Kidney glomerular epithelial cell (primary cell): ENCODE measurements at regions not wholly inside any gene's neighbourhood (a gene's known extent, or its start where the extent isn't known, plus 50 kb on each side); places are given as distances from the start of the nearest gene placed in this dataset.
"Not testable (repeated sequence)": the region's sequence is repeated elsewhere in the genome, so short reads cannot be mapped to it uniquely, and the experiment has no call there.

ENCODE experiments used
- DNase-seq: peaks from one replicate; lab custom pipeline; 2025; lab: John Stamatoyannopoulos, UW

DNA sequence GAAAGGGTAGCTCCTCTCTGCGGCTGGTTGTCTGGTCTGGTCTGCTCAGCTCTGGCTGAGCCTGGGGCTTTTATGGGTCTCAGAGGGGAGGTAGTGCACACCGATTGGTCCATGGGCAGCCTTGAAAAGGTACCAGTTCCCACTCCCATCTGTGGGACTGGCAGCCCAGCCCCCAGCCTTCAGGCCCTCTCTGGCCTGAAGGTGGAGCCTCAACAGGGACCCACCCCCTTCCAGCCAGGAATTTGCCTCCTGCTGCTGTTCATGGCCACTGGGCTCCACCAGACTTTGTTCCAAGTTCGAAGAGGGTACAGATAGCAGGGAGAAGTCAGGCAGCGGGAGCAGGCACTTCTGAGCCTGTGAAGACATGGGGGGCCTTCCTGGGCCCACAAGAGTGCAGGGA, 165.3 kb upstream of the SLC27A6 start:
- DNase-seq, result no peak

GRCh38 chr5:128800377-128800776, 164.9 kb upstream of the SLC27A6 start:
- no peak for DNase-seq

- no peak for DNase-seq
Measured at GRCh38 chr5:128813317-128814070, 151.8 kb upstream of the SLC27A6 start.

DNA sequence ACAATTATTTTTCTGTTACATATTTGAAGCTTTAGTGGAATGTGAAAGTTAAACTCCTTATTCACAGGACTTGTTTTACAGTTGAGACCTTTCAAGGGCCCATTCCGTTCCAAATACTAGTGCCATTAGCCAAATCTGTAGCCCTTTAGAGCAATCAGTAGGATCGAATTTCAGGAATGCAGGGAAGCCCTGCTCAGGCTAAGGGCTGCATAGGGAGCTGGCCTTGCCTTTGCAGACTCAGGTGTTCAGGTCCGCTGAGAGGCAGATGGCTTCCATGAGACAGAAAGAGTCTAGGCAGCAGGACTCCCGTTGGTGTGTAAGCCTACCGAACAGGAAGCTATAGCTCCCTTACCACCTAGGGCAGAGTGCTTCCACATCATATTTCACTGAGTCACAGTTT, 150.1 kb upstream of the SLC27A6 start:
- no peak for DNase-seq

GRCh38 chr5:128825826-128826225, 139.5 kb upstream of the SLC27A6 start:
- DNase-seq, result no peak

- DNase-seq, result no peak
Measured at GRCh38 chr5:128826275-128826674, 139.0 kb upstream of the SLC27A6 start.

- no peak for DNase-seq
Measured at GRCh38 chr5:128836571-128836970, 128.7 kb upstream of the SLC27A6 start.

DNA sequence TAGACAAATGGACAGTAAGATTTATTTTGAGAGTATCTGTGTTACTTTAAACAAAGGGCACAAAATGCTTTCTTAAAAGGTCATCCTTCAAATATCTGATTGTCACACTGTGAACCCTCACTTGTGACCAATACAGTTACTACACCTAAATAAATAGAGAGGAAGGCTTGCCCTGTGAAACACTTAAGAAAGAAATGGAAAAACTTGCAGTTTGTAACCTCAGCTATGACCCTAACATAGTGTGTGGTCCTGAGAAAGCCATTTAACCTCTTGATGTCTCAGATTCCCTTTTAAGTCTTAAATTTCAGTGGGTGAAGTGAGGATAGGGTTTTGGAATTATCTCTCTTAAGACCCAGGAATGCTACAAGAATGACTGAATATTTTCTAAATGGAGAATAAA, 126.7 kb upstream of the SLC27A6 start:
- no peak for DNase-seq

DNA sequence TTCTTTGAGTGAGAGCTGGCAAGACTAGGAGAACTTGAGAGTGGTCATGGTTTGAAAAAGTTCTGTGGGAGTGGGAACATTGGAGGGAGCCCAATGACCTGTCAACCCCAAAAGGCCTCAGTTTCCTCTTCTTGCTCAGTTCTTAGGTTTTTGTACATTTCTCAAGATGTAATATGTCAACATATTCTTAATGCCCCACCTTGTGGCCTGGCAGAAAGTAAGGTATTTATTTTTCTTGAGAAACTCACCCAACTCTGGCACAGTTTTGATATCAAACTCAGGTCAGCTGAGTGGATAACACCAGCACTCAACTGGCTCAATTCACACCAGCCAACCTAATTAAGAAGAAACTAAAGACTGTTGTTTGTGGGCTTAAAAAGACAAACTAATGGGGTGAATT, 123.0 kb upstream of the SLC27A6 start:
- DNase-seq, result no peak

DNA sequence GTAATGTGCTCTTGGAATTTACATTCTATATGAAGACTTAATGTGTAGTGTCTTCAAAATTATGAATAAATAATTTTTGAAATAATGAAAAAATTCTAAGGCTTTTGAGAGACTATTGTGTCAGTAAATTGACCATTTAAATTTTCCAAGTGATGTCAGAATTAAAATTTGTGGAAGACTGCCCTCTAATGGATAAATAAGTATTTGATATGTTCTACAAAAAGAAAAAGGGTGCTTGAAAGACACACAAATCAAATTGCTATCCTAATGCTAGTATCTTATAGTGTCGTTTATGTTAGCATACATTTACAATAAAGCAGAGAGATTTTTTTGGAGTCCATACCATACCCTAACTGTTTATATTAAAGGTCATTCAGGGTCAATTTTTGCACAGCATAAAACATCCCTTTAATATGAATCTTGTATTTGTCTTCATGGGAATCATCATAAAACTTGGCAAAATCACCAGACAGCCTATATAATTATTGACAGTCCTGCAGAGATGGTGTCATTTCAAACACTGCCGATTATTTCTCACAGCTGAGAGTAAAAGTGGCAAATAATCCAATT, 120.8 kb upstream of the SLC27A6 start:
- DNase-seq, result peak; percentile 41

DNA sequence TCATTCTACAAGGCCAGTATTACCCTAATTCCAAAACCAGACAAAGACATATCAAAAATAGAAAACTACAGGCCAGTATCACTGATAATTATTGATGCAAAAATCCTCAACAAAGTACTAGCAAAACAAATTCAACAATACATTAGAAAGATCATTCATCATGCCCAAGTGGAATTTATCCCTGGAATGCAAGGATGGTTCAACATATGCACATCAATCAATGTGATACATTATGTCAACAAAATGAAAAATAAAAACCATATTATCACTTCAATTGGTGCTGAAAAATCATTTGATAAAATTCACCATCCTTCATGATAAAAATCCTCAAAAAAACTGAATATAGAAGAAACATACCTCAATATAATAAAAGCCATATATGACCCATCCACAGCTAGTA, 115.2 kb upstream of the SLC27A6 start:
- no peak for DNase-seq

- DNase-seq, result no peak
Measured at GRCh38 chr5:128854931-128855330, 110.4 kb upstream of the SLC27A6 start.

DNA sequence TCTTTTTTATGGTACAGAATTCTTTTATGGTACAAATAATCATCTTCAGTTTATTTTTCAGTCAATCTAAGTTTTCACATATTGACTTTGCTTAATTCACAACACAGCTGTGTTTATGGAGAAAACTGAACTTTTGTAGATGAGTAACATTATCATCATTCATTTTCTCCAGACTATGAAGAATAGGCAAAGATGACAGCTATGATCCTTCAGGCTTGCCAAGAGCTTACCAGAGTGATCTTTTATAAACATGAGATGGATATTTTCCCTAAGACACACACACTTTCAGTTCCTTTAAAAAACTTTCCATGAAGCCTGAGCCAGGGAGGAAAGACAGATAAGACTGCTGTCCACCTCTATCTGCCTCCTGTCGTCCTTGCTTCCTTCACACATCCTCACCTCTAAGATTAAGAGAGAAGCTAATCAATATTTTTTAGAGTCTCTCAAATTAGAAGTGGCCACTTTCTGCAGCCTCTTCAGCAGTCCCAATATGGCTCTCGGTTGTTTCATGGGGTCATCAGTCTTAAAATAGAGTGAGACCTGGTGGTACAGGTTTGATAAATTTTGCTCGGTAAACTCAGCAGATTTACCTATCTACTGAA, 108.1 kb upstream of the SLC27A6 start:
- DNase-seq, result no peak

DNA sequence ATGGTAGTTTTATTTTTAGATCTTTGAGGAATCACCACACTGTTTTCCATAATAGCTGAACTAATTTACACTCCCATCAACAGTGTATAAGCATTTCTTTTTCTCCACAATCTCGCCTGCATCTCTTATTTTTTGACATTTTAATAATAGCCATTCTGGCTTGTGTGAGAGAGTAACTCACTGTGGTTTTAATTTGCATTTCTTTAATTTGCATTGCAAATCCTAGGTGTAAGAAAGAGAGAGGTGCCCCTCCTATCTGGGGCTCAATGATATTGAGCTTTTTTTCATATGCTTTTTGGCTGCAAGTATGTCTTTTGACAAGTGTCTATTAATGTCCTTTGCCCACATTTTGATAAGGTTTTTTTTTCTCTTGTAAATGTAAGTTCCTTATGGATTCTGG, 106.3 kb upstream of the SLC27A6 start:
- no peak for DNase-seq

GRCh38 chr5:128861155-128861554, 104.1 kb upstream of the SLC27A6 start:
- DNase-seq, result not testable (repeated sequence)

- DNase-seq, result no peak
Measured at GRCh38 chr5:128869970-128870369, 95.3 kb upstream of the SLC27A6 start.

- no peak for DNase-seq
Measured at GRCh38 chr5:128870373-128870772, 94.9 kb upstream of the SLC27A6 start.

- DNase-seq, result no peak
Measured at GRCh38 chr5:128870923-128871322, 94.4 kb upstream of the SLC27A6 start.

DNA sequence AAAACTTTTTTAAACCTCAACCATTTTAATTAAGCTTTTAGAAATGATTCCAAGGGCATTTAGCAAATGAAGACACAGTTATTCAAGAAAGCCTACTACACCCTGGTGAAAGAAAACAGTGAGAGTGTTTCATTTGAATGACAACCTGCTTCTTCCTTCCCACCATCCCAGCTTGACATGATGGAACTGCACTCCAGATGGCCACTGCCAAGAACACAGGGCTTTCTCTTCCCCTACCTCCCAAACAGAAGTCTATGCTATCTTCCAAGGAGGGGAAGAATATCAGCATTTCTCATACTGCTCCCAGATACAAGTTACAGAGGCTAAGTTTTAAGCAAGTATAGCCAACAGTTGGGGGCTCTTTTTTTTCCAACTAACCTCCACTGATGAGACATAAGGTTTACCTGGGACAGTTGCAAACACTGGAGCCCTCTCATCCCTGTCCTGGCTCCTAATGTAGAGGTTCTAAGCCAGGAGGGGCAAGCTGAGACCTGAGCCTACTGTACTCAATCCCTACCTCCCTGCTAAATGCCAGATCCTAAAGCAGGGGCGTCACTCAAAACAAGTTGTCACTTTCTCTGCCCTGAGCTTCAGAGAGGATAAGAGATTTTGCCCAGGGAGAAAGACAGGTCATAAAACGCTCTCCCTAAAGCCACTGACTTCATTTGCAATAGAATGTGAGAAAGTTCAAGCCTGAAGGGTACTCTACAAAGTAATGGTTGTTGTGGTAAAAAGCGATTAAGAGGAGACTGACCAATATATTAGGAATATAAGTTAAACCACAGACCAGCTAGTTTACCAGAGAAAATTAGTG, 88.5 kb upstream of the SLC27A6 start:
- DNase-seq, result no peak

GRCh38 chr5:128877476-128877875, 87.8 kb upstream of the SLC27A6 start:
- DNase-seq, result no peak

DNA sequence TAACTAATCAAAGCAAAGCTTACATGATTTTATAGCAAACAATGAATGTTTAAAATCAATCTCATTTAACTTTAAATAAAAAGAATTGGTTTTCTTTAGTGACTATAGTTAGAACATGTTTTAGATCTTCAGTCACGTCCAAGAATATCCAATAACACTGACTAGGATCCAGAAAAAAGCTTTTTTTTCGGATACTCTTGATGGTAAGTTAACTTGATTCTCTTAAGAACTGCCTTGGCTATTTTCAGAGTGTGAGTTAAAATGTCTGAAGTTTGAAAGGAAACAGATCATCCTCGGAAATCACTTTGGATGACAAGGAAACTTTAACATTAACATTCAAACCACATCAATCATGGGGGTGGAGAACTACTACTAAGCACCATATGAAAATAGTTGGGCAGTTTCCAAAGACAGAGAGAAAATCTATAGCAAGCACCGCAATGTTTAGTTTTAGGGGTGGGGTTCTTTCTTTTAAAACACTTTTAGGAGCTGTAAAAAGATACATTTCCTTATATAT, 83.7 kb upstream of the SLC27A6 start:
- no peak for DNase-seq

- no peak for DNase-seq
Measured at GRCh38 chr5:128885649-128886255, 79.5 kb upstream of the SLC27A6 start.
